HT-29 (cell line): ENCODE measurements at regions not wholly inside any gene's neighbourhood (a gene's known extent, or its start where the extent isn't known, plus 50 kb on each side); places are given as distances from the start of the nearest gene placed in this dataset.
"Not testable (repeated sequence)": the region's sequence is repeated elsewhere in the genome, so short reads cannot be mapped to it uniquely, and the experiment has no call there.

Source experiments
- DNase-seq: peaks from one replicate; pipeline ENCODE4 v3.0.0-alpha.2; 2015; ENCODE audit warnings: low spot score

DNA sequence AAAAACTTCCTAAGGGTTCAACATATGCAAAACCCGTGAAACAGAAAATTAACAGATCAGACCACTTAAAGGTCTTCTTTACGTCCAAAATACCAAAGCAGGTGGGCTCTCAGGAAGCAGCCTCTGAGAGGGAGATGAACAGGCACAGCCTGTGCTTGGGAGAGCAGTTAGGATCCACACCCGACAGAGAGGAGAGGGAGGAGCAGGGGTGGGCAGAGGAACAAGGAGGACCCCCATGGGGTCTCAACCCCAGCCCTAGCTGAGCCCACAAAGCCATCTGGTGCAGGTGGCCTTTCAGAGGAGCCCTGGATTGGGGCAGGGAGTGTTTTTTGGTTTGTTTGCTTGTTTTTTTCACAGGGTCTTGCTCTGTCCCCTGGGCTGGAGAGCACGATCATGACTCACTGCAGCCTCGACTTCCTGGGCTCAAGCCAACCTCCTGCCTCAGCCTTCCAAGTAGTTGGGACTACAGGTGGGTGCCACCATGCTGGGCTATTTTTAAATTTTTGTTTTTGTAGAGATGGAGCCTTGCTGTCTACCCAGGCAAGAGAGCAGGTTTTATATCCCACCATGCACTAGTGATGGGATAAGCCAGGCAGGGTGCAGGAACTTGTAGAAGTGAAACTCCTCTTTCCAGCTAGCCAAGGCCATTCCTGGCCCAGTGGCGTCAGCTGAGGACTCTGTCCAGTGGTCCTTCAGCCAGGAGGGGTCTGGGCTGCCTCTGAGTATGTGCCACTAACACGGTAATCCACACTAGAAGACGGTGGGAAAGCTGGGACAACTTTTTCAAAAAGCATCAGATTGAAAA is 154.1 kb upstream of the HDAC4 start:
- no peak for DNase-seq

DNA sequence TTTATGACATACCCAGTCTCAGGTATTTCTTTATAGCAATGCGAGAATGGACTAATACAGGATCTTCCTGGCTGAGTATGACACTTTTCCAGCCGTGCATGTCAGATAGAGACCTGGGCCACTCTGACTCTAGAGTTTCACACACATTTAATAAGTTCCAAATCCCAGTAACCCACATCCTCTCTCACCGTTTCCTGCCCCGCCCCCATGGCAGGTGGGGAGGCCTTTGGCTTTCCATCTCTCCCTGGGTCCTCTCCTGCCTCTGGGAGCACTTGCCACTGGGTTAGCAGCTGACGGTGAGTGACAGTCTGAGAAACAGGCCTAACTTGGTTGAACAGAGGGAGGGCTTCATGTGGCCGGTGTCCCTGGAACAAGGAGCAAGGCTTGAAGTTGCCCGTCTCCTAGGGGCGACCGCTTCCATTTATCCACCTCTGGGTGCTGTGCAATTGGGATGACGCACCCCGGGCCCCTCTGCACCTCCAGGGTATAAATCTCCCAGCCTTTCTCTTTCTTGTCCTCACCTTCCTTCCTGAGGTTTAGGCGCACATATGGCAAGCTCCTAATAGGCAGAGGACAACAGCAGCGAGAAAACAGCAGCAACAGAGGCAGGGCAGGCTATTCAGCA is 152.7 kb upstream of the HDAC4 start:
- DNase-seq: no peak

DNA sequence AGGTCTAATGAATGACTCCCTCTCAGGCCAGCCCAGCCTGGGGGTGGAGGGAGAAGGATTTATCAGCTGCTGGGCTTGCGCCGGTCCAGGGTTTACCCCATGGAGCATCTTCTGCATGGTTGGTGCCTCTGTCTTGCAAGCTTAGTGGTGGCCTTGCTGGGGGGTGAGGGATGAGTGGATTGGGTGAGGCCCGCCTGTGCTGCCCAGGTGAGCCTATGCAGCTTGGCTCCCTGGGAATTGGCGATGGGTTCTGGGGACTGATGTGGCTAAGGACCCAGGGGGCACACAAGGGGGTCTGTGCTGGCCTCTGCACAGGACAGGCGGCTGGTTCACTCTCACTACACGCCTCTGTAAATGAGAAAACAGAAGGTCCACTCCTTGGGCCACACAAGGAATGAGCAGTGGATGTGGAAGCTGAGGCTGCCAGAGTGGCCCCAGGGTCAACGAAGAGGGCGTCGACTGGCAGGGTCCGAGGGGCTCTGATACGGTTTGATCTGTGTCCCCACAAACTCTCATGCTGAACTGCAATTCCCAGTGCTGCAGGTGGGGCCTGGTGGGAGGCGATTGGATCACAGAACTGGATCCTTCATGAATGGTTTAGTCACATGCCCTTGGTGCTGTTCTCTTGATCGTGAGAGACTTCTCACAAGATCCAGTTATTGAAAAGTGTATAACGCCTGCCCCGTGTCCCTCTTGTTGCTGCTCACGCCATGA is 151.6 kb upstream of the HDAC4 start:
- DNase-seq: no peak

DNA sequence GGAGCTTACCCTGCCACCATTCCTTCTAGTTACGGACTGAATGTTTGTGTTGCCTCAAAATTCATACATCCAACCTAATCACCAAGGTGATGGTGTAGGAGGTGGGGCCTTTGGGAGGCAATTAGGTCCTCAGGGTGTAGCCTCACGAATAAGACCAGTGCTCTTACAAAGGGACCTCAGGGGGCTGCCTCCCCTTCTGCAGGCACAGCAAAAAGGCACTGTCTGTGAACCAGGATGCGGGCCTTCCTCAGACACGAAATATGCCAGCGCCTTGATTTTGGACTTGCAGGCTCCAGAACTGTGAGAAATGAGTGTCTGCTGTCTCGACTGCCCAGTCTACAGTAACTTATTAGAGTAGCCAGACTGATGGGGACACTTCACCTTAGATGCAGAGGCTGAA is 150.4 kb upstream of the HDAC4 start:
- DNase-seq: no peak

DNA sequence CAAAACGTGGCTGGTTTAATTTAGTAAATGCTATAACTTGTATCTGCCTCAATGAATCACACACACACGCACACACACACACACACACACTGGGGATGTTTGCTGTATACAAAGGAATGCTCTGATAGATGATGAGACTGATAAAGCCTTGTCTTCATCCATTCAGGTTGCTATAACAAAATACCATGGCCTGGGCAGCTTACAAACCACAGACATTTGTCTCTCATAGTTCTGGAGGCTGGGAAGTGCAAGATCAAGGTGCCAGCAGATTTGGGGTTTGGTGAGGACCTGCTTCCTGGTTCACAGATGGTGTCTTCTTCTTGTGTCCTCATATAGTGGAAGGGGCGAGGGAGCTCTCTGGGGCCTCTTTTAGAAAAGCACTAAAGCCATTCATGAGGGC is 149.5 kb upstream of the HDAC4 start:
- no peak for DNase-seq

DNA sequence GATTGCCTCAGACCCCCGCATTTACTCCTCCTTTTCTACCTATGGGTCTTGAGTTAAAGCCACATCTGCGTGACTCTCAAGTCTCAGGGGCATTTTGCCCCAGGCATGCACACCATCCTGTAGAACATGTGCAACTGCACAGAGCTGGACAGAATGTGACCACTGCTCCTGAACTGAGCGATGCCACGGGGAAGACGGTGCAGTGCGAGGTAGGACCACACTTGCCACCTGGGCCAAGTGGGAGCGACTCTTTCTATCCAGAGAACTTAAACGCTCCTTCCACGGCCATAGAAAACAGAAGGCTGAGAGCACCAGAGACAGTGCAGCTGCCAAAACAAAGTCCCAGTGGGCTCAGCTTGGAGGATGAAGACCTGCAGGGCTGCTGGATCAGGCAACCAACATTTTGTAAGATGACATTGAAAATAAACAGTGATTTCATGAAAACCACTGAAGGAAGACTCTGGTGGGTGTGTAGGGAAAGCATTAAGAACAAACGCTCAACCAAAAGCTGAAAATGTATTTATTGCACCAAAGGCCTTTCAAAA is 149.0 kb upstream of the HDAC4 start:
- no peak for DNase-seq

DNA sequence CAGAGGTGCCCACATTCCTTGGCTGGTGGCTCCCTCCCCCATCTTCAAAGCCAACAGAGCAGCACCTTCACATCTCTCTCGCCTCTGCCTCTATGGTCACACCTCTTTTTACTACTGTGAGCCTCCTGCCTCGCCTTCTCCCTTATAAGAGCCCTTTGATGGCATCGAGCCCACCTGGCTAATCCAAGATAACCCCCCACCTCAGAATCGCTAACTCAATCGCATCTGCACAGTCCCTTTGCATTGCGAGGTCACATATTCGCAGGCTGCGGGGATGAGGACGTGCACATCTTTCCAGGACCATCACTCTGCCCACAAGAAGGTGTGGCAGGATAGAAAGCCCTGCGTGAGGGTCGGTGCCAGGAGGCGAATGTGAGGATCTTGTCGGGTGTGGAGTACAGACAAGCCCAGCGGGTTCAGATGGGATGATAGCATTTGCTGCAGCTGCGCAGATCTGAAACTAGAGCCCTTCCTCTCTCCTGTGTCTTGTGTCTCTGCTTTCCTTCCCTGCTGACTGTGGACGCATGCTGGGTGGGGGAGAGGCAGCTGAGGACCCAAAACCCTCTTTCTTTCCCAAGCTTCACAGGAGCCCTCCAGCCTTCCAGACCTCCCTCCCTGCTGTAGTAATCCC is 148.3 kb upstream of the HDAC4 start:
- DNase-seq: no peak

DNA sequence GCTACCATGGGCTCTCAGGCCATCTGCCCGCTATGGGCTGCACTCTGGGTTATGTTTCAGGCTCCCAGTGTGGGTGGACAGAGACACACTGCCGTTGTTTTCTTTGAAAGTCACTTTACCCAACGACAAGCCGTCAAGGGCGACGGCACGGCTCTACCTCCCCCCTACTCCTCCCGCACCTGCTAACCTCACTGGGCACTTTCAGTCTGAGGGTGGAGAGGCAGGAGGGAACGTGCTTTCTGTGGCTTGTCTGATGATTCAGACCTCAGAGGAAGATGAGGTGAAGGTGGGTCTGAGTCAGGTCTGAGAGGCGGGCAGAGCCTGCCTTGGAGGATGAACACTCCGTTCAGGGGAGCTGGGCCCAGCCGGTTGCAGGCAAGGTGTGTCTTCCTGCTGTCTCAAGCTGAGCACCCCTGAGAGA is 147.6 kb upstream of the HDAC4 start:
- DNase-seq: no peak

DNA sequence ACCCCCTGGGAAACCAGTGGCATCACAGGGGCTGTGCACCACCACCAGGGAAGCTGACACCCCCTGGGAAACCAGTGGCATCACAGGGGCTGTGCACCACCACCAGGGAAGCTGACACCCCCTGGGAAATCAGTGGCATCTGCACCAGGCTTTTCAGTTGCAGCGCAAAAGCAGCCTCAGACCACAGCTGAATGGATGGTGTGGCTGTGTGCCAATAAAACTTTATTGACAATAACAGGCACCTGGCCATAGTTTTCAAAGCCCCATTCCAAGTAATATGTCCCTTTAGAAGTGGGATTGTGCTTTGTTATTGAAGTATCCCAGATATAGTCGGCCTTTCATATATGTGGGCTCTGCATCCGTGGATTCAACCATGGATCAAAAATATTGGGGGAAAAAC is 146.3 kb upstream of the HDAC4 start:
- not testable (repeated sequence) for DNase-seq

DNA sequence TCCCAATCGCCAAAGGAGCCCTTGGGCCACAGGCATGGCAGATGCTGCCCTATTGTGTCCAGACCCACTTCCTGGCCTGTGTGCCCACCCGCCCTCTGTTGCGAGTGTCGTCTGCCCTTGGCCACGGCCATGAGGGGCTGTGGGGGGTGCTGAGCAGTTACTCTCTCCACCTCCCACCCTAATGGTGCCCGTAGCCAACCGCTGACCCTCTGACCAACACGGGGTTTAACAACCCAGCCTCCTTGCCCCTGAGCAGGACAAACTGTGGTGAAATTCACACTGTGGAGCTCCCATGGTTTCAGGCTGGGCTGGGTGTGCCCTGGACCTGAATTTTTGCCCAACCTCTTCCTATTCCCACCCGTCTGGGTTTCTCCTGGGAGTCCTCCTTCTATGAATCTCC is 145.7 kb upstream of the HDAC4 start:
- DNase-seq: no peak

DNA sequence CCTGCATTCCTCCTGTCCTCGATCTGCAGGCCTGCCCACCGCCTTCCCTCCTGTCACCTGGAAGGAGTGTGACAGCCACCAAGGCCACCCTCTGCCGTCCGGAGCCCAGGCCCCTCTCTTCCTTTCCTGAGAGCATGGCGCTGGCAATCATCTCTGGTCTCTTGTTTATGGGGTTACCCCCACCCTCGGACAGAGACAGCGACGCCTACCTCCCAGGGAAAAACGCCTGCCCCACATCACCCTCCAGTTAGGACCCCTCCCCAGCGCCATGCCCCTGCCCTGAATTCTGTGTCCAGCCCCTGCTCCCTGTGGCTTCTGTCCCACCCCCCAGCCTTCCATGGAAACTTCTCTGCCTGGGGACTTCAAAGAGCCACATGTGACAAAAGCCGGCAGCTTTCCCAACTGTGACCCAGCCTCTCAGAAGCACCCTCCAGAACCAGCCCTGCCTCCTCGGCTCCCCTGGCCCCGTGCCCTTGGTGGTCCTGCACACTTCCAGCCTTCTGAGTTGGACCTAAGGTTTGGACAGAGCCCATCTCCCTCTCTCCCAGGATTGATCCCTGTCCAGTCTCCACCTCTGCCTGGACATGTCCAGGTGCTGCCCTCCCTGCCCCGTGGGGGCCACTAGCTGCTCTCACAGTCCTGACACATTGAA is 145.0 kb upstream of the HDAC4 start:
- DNase-seq: no peak

DNA sequence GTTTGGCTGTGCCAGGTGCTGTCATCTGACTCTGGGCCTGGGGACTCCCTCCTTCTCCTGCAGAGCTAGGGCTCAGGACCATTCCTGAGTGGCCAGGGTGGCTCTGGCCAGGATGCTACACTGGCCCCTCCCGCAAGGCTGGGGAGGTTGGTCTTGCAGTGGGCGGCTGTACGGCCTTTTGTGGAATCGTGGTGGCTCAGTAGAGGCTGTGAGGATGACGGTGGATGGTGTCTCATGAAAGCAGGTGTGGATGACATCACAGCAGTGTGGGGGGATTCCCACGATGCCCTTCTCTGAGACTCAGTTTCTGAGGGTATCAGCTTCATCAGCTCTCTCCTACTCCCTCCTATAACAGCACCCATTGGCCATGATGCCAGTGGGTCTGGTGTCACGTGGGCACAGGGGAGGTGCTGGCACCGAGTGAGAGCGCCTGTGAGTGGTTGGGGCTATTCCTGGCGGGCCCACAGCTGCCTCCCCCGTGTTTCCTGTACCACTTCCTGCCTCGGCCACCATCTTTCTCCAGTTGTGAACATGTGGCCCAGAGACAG is 144.2 kb upstream of the HDAC4 start:
- DNase-seq: no peak

DNA sequence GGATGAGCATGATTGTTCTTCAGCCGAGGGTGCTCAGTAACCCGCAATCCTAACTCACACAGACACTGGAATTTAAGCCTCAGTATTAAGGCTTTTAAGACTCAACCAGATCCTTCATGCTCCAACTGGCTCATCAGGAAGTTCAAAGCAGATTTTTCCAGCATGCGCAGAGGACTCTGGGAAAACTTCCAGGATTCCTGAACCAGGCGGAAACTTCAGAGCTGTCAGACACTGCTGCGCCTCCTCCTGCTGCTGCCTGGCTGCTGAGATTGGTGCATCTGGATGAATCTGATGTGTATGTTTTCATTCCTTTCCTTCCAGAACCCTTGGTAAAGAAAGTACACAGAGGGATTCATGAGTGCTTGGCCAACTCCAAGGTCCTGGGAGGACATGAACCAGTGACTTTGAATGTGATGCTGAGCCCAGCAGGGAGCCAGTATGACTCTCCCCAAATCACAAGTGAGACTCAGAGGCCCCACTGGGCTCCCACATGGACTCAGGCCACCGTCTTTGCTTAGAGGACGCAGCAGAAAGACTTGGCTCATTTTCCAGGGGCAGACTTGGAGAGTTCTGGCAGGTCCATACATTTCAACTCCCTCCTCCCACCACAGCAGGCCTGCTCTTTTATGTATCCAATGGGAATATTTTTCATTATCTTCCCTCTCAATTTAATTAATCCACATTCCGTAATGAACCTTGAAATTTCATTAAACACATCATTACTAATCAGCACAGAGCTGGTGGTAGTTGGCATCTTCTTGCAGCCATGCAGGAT is 143.5 kb upstream of the HDAC4 start:
- peak; percentile 5 for DNase-seq

DNA sequence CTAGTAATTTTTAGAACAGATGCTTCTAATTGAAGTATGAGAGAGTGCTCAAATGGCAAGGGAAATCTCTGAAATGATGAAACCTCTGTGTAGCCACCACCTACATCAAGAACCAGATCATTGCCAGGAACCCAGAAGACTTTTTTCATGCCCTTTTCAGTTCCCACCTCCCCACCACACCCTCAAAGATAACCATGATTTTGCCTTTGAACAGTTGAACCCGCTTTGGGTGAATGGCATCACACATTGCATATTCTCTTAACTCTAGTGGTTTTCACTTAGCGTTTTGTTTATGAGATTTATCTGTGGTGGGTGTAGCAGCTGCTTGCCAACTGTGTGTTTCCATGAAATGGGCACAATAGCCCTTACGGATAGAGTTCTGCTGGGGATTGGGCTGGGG is 142.9 kb upstream of the HDAC4 start:
- DNase-seq: no peak

DNA sequence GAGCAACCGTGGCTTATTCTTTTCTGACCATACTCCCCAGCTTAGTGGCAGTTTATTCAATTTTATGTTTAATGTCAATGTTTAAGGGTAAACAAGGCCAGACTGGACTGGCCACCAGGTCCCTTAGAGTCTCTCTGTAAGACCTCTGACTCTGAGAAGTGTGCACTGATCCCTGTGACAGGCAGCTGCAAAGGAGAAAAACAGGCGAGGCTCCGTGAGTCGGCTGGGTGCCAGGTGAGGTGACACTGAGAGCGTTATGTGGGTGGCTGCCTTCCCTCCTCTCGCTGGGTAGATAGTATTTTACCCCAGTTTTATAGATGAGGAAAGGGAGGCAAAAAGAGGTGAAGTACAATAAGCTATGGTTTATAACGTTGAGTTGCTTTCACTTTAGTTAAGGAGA is 139.4 kb upstream of the HDAC4 start:
- DNase-seq: no peak

DNA sequence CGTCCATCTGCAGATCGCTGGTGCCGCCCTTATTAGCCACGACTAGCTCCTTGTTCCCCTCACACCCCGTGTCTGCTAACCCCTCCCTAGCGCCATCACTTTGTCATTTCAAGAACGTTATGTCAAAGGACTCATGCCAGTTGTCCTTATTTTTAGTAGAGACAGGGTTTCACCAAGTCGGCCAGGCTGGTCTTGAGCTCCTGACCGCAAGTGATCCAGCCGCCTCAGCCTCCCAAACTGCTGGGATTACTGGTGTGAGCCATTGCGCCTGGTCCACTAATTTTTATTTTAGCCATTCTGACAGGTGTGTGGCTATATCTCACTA is 138.9 kb upstream of the HDAC4 start:
- no peak for DNase-seq

DNA sequence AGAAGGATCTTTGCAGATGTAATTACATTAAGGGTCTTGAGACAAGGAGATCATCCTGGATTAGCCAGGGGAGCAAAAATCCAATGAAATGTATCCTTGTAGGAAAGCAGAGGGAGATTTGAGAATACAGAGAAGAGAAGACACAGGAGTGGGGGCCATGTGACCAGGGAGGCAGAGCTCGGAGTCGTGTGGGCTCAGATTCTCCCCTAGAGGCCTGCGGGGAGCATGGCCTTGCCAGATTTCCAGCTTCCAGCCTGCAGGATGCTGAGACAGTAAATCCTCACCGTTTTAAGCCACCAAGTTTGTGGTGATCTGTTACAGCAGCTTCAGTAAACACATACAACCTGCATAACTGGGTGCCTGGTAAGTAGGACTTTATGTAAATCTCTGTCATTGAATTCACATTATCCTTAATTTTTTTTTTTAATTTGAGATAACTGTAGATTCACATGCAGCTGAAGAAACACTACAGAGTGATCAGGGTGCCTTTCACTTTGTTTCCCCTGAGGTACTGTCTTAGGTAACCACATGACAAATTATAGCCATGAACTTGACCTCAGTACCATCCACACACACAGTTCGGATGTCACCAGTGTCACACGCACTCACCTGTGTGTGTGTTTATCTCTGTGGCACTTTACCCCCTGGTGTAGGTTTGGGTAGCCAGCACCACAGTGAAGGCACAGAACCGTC is 138.4 kb upstream of the HDAC4 start:
- DNase-seq: no peak

DNA sequence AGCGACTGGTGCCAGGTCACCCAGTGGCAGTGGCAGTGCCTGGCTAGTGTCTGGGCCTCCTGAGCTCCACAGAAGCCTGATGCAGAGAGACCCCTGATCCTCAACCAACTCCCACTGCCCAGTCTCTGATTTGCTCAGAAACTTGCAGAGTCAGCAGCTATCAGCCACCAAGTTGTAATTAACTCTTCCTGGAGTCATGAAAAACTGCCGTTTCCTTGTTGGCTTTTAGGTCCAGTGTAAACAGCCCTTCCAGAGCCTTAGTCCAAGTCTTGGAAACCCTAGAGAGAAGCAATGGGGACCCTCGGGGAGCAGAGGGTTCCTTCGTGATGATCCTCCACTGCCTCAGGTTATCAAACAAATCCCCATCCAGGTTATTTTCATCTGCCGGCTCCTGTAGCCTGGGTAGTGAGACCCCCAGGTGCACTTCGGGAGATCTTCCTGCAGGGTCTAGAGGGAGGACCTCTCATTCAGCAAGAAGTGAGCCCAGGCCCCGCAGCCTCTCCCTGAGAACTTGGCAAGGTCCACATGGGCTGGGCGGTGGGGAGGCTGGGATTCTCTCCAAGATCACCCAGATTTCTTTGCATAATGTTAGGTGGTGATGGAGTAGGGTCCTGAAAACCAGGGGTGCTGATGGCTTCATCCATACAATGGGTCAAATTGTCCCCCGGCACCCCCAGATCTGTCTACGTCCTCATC is 137.7 kb upstream of the HDAC4 start:
- no peak for DNase-seq

DNA sequence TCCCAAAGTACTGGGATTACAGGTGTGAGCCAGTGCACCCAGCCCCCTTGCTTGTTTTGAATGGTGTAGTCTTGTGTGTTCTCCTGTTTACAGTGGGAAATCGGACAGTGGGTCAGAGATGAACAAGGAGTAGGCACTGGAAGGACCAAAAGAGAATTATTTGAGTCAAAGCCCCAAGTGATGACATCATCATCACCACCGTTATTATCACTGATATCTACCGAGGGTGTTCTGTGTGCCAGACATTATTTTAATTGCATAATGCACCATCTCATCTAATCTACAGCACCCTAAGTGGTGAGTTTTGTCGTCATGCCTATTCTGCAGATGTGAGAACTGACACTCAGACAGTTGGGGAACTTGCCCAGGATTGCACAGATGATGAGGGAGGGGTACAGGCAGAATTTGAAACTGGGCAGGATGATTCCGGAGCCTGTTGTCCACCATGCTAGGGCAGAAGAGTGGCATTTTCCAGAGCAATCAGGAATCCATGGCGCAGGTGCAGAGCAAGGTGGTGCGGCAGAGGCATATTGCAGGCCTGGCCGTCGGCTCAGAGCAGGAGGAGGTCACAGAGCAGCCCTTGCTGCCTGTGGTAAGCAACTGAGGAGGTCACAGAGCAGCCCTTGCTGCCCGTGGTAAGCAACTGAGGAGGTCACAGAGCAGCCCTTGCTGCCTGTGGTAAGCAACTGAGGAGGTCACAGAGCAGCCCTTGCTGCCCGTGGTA is 137.0 kb upstream of the HDAC4 start:
- no peak for DNase-seq
